Heart left ventricle (tissue), 16 donors: ENCODE measurements at regions not wholly inside any gene's neighbourhood (a gene's known extent, or its start where the extent isn't known, plus 50 kb on each side); places are given as distances from the start of the nearest gene placed in this dataset.

Experiments used
- ATAC-seq, 4 donors: fragments of 200-7000 bp; cut with Tn5 transposase; one replicate each; pipeline ENCODE4 v1.9.1; 2020 to 2022; ENCODE audit warnings: moderate library complexity in 4 of 4, mild to moderate bottlenecking in 3 of 4, moderate number of reproducible peaks in 1 of 4
- DNase-seq, 5 donors: peaks; one replicate each; pipeline ENCODE4 v3.0.0-alpha.2; 2020
- H3K27ac ChIP-seq, 12 donors: fragments of 200-600 bp; sonication (generic) in 4 of 12; one replicate each; pipeline versions ENCODE4 v1.5.0 to v1.8.0; 2016 to 2022; ENCODE audit warnings: mild to moderate bottlenecking in 2 of 12
- H3K27me3 ChIP-seq, 9 donors: fragments of 200-600 bp; sonication (generic) in 2 of 9; one replicate each; pipeline versions ENCODE4 v1.5.1 to v1.8.0; 2016 to 2022; ENCODE audit warnings: mild to moderate bottlenecking in 3 of 9
- H3K36me3 ChIP-seq, 9 donors: fragments of 200-600 bp; sonication (generic) in 2 of 9; one replicate each; pipeline versions ENCODE4 v1.5.0 to v1.8.0; 2018 to 2022; ENCODE audit warnings: mild to moderate bottlenecking in 2 of 9
- H3K4me1 ChIP-seq, 12 donors: fragments of 200-600 bp; sonication (generic) in 4 of 12; one replicate each; pipeline versions ENCODE4 v1.5.0 to v1.8.0; 2016 to 2022; ENCODE audit warnings: mild to moderate bottlenecking in 3 of 12
- H3K4me3 ChIP-seq, 12 donors: fragments of 200-600 bp; sonication (generic) in 4 of 12; one replicate each; pipeline versions ENCODE4 v1.5.0 to v1.8.0; 2017 to 2022; ENCODE audit warnings: mild to moderate bottlenecking in 9 of 12, moderate library complexity in 4 of 12
- H3K9me3 ChIP-seq, 12 donors: fragments of 200-600 bp; sonication (generic) in 4 of 12; one replicate each; pipeline versions ENCODE4 v1.5.0 to v1.8.0; 2016 to 2022; ENCODE audit warnings: mild to moderate bottlenecking in 1 of 12
- CTCF ChIP-seq, 12 donors: fragments of 200-600 bp; sonication (generic) in 4 of 12; IDR thresholded peaks; one replicate each; pipeline versions ENCODE4 v1.5.0 to v1.8.0; 2018 to 2022; ENCODE audit warnings: antibody characterized with exemption in 12 of 12, mild to moderate bottlenecking in 5 of 12
- POLR2A ChIP-seq, 2 donors: fragments of 450-650 bp; IDR thresholded peaks; one replicate each; pipeline ENCODE4 v1.6.1; 2017; ENCODE audit warnings: antibody characterized with exemption in 2 of 2, mild to moderate bottlenecking in 2 of 2, moderate library complexity in 2 of 2
- WGBS, 4 donors: extraction: QIAGEN DNeasy Blood & Tissue Kit in 2 of 4; methylation state at CpG; one replicate each; pipeline versions ENCODE4 v1.1.5 to v1.1.7; 2013 to 2018; 5-methylcytosine and 5-hydroxymethylcytosine counted together
- intact Hi-C, 10 donors: fragments of 100-400 bp; cut with DNase I; formaldehyde crosslinking; loops; one replicate each; pipeline versions ENCODE4 v1.11.1 to v1.14.2; 2022
- donor health status: ischemic (EF 13 %, LVEDD 7.1; RV severe dilation, severe dysfunction).
- donor health status: healthy with polysubstance abuse.
- donor health status: DM: no; HTN: yes; CAD: no.
- donor health status: DM: no; HTN: no; CAD: no.
- donor health status: ischemic (EF 25% LVEDD 6.9; RV normal size, moderate dysfunction).
- donor health status: ischemic (EF 25% LVEDD 5.7; RV mildly dilated, moderate dysfunction).
- donor health status: healthy.
- donor health status: DM: yes; HTN: yes; CAD: no.
- donor health status: ischemic (EF 35%, LVEDD 5.7; RV mildly dilated, moderate dysfunction).
- donor health status: nonischemic (EF 11% LVEDD 7.7; RV severe dilation, severe dysfunction).
- donor health status: DM: yes; HTN: yes; CAD: no.
- donor health status: PGD.
- donor health status: ischemic (EF 29% LVEDD 5.4; RV normal size, mild dysfunction).
- donor health status: nonischemic (EF 23%, LVEDD 6.1; RV moderate dilation, normal function).

- TF ChIP-seq CTCF (IDR thresholded peaks at IDR 0.05) (no peak), POLR2A (IDR thresholded peaks at IDR 0.05) (no peak)
- no peak overlapping the region for H3K4me3 ChIP-seq
- ATAC-seq (no peak), DNase-seq (no peak)
- no peaks in the 10 kb centered on the region for H3K4me1 ChIP-seq
- intact Hi-C loops, result loop anchor here in 1 of 10 donors (5.0 kb wide), 1 partner anchor 1229 kb away; no protein-coding TSS in a partner anchor
- H3K27ac ChIP-seq, result no peak overlapping the region
- no peaks in the 10 kb centered on the region for H3K27me3 ChIP-seq
- H3K36me3 ChIP-seq, result no peaks in the 10 kb centered on the region
- peaks cover 0 to 9% (median 0%) of the 10 kb centered on the region in 12 donors for H3K9me3 ChIP-seq
- 65 to 68% (median 67%) methylated on average over 1 of the region's 1 CpG for WGBS, 4 donors
Measured at GRCh38 chr2:163198007-163198406, 359.4 kb upstream of the KCNH7 start.

- no peak for DNase-seq
- intact Hi-C loops, result loop anchor here in 4 of 10 donors (2.0 to 5.0 kb wide), 4 partner anchors 871 to 1286 kb away; no protein-coding TSS in a partner anchor
- no peak for ATAC-seq
Measured at GRCh38 chr2:163191372-163191771, 352.8 kb upstream of the KCNH7 start.

GRCh38 chr2:163187995-163188655 is 349.6 kb upstream of the KCNH7 start:
- no peak for ATAC-seq
- H3K4me1 ChIP-seq, result no peaks in the 10 kb centered on the region
- no peaks in the 10 kb centered on the region for H3K9me3 ChIP-seq
- no peak for DNase-seq
- no peak overlapping the region for H3K27ac ChIP-seq
- no peaks in the 10 kb centered on the region for H3K36me3 ChIP-seq
- 77 to 80% (median 79%) methylated on average over 7 of the region's 7 CpGs for WGBS, 4 donors
- intact Hi-C loops, result loop anchor here in 4 of 10 donors (5.0 to 10.0 kb wide), 5 partner anchors 877 to 1297 kb away; no protein-coding TSS in a partner anchor
- no peak for TF ChIP-seq CTCF (IDR thresholded peaks at IDR 0.05)
- TF ChIP-seq POLR2A (IDR thresholded peaks at IDR 0.05), result no peak
- no peak overlapping the region for H3K4me3 ChIP-seq
- no peaks in the 10 kb centered on the region for H3K27me3 ChIP-seq

More at GRCh38 chr2:163191372-163191771, 352.8 kb upstream of the KCNH7 start:
- H3K4me1 ChIP-seq, result no peaks in the 10 kb centered on the region
- H3K27me3 ChIP-seq, result no peaks in the 10 kb centered on the region
- TF ChIP-seq CTCF (IDR thresholded peaks at IDR 0.05) (peak; percentile 36 to 69 (median 52)), POLR2A (IDR thresholded peaks at IDR 0.05) (no peak)
- peaks cover 0 to 2% (median 0%) of the 10 kb centered on the region in 12 donors for H3K9me3 ChIP-seq
- H3K27ac ChIP-seq, result no peak overlapping the region
- H3K4me3 ChIP-seq, result no peak overlapping the region
- H3K36me3 ChIP-seq, result no peaks in the 10 kb centered on the region

- TF ChIP-seq POLR2A (IDR thresholded peaks at IDR 0.05) (no peak), CTCF (IDR thresholded peaks at IDR 0.05) (no peak)
- DNase-seq (no peak), ATAC-seq (no peak)
- Histone ChIP-seq H3K36me3 (no peaks in the 10 kb centered on the region), H3K9me3 (no peaks in the 10 kb centered on the region), H3K27me3 (peaks cover 0 to 1% (median 0%) of the 10 kb centered on the region in 9 donors), H3K27ac (no peak overlapping the region), H3K4me1 (no peaks in the 10 kb centered on the region), H3K4me3 (no peak overlapping the region)
- WGBS, 4 donors, result 69 to 75% (median 73%) methylated on average over 2 of the region's 2 CpGs
- intact Hi-C loops, result loop anchor here in 4 of 10 donors (5.0 to 10.0 kb wide), 5 partner anchors 878 to 1298 kb away; no protein-coding TSS in a partner anchor
Measured at GRCh38 chr2:163187119-163187518, 348.6 kb upstream of the KCNH7 start.
